ENCODE measurements at regions not wholly inside any gene's neighbourhood (a gene's known extent, or its start where the extent isn't known, plus 50 kb on each side); places are given as distances from the start of the nearest gene placed in this dataset.

DNA sequence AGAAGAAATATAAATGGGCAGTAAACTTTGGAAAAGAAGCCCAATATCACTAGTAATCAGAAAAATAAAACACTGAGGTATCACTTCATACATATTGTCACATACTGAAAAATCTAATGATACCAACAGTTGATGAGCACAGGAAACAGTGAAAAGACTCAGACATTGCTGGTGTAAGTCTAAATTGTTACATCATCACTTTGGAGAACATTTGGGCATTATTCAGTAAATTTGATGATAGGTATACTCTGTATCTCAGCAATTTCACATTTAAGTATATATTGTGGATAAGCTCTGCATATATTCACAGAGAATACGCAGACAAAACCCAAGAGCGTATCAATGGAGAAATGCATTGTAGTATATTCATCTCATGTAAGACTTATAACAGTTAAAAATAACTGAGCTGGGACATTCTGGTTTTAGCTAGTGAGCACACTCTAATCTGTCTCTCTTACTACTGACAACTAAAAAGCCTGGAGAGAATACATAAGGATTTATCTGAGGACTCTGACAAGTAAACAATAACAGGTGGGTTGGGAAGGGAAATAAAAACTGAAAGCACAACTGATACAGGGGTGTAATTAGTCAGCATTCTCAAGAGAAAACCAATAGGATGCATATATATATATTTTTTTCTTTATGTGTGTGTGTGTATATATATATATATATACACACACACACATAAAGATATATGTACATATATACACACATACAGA is 212.7 kb upstream of the JUN start:
- in situ Hi-C loops (cut with HindIII; ENCODE audit: low sequenced_read_pairs): no loop called here

DNA sequence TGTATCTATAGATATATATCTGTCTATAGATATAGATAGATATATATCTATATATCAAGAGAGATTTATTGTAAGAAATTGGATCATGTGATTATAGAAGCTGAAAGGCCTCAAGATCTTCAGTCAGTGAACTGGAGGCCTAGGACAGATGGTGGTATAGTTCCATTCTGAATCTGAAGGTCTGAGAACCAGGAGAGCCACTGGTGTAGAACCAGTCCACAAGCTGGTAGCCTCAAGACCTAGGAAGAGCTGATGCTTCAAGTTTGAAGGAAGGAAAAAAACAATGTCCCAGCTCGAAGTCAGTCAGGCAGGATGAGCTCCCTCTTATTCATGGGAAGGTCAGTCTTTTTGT is 213.2 kb upstream of the JUN start:
- in situ Hi-C loops (cut with HindIII; ENCODE audit: low sequenced_read_pairs): no loop called here

DNA sequence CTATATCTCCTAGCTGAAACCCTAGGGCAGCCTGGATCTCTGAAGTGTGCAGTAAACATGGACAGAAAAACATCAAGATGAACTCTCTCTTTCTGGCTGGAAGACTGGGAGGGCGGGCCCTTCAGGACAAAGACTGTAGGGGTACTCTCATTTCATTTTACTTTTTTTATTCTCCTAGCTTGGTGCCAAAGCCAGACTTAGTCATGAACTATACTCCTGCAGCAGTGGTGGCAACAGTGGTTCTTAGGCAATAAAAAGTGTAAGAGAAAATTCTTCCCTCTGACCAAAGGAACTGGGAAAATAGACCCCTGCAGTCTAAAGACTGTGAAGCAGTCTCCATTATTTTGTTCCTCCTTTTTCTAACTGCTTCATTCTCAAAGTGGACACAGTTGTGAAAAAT is 213.8 kb upstream of the JUN start:
- in situ Hi-C loops (cut with HindIII; ENCODE audit: low sequenced_read_pairs): no loop called here

DNA sequence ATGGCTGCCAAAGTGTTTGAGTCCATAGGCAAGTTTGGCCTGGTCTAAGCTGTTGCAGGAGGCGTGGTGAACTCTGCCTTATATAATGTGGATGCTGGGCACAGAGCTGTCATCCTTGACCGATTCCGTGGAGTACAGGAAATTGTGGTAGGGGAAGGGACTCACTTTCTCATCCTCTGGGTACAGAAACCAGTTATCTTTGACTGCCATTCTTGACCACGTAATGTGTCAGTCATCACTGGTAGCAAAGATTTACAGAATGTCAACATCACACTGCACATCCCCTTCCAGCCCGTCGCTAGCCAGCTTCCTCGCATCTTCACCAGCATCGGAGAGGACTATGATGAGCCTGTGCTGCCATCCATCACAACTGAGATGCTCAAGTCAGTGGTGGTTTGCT is 215.8 kb upstream of the JUN start:
- in situ Hi-C loops (cut with HindIII; ENCODE audit: low sequenced_read_pairs): no loop called here

DNA sequence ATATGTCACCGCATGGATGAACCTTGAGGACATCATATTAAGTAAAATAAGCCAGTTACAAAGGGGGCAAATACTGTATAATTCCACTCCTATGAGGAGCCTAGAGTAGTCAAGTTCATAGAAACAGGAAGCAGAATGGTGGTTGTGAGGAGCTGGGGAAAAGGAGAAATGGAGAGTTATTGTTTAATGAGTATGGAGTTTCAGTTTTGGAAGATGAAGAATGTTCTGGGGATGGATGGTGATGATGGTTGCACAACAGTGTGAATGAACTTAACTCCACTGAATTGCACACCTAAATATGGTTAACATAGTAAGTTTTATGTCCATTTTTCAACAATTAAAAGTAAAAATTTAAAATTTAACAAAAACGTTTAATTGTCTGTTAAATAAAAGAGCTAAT is 220.9 kb upstream of the JUN start:
- in situ Hi-C loops (cut with HindIII; ENCODE audit: low sequenced_read_pairs): no loop called here

DNA sequence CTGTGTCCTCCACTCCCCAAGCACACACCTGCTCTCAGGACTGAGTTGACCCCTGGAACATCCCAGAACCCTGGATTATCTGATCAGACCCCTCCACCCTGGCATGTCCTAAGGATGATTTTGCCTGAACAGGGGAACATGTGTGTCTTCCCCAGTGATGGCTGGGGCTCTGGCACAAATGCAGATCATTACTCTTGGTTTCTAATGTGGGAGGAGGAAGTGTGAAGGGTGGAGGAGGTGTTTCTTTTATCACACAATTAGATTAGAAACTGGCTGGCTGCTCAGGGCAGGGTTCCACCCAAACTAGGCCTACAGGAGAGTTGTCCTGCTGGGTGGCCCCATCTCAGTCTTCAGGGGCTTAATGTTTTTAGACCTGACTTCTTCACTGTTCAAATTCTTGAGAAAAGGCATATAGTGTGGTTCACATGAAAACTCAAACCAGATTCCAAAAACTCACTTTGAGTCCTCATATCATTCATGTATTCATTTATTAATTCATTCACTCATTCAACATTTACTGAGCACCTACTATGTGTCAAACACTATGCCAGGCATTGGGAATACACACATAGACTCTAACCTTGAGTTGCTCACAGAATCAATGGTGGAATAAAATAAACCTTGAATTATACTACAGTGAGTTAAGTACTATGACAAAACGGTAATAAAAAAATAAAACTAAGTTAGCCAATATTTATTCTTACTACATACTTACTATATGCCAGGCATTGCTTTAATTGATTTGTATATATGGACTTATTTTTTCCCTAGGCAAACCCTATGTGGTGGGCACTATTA is 221.8 kb upstream of the JUN start:
- in situ Hi-C loops (cut with HindIII; ENCODE audit: low sequenced_read_pairs): no loop called here

DNA sequence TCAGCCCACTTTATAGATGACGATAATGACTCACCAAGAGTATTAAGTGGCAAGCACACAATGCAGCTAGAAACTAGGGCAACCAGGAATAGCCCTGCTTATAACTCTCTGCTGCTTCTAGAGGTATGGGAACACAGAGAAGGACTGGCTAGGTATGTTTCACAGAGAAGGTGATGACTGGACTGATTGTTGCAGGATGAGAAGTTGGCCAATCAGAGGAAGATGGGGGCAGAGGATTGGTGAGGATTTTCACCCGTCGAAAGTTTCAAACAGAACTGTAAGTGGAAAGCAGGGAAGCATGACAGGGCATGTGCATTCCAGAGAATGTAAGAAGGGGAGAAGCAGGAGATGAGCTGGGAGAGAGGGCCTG is 222.4 kb upstream of the JUN start:
- in situ Hi-C loops (cut with HindIII; ENCODE audit: low sequenced_read_pairs): no loop called here

DNA sequence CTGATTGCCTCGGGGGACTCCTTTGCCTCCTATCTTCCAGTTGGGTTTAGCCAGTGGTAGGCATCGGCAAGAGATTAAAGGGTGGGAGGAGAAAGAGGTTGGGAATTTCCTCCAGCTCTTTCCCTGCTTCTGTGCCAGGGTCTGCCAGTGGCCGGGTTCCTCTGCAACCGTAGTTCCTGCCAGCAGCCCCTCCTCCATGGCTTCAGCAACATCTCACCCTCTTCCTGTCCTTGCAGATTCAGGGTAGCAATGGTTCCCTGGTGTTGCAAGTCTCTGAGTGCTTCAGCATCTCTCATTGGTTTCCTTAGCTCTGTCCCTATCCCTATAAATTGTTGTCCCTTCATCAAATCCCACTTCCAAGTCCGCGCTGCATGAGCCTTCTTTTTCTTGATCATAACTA is 223.1 kb upstream of the JUN start:
- in situ Hi-C loops (cut with HindIII; ENCODE audit: low sequenced_read_pairs): no loop called here

DNA sequence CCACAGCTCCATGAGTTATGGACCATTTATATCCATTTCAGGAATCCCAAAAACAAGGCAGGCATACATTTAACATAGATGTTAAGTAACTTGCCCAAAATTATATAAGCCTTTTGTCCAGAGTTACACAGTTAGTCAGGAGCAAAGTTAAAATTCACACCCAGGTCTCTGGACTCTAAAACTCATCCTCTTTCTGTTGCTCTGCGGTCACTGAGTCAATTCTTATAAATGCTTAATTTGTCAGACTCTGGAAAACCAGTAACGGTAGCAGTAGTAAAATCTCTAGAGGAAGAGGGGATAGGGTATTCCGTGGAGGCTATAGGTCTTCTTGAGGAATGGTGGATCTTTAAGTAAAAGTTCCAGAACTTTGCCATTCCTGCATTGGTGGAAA is 223.6 kb upstream of the JUN start:
- in situ Hi-C loops (cut with HindIII; ENCODE audit: low sequenced_read_pairs): no loop called here

DNA sequence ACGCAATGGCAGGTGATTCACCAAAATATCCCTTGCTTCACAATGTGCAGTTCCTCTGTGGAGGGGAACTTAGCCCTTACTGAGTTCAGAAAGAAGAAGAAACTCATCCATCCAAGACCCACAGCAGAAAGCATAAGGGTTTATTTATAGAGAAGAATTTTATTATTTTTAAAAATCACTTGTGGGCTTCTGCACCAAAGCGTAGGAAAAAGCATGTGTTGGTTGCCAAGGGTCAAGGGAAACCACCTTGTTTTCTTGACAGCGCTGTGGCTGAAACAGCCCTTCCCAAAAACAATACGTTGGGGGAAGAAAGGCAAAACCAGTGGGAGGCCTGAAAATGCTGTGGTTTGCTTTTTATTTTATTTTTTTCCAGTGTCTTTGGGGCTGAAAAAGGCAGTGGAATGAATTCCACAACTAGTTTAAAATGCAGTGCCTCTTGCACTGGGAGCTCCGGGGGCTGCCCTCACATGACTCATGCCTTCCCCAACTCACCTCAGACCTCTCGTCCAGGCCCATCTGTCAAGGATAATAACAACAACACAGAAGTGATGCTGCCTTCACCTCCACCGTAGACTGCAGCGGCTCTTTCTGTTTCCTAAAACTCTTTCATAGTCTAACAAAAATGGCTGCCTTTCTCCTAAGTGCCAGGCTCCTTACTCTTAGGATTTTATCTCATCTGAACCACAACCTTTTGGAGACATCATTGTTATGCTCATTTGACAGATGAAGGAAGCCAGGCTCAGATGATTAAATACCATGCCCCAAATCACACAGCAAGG is 224.2 kb upstream of the JUN start:
- in situ Hi-C loops (cut with HindIII; ENCODE audit: low sequenced_read_pairs): no loop called here

DNA sequence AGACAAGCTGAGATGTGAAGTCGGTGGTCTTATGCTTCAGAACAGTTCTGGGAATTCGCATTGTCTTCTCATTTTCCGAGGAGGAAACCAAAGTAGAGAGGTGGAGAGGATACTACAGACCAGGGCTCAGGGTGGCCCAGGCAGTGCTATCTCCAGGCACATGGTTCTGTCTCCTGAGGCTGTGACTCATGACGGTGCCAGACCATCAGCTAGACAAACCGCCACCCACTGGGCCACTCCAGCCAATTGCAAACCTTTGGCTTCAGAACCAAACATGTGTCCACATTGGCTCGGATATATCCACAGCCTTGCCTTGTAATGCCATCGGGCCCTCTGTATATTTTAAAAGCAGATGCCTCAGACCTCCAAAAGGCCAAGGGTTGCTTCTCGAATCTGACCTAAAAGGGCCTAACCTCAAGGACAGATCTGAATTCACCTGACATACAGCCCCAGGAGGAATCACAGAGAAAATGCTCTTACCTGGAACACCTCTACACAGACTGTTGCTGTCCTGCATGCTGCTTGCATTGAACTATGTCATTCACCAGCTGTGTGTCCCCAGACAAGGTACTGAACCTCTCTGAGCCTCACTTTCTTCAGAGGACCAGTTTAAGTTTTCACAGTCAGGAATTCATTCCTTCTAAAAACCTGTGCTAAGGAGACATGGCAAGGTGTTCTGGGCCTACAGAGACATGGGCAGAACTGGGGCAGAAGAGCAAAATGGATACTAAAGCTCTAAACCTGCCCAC is 224.9 kb upstream of the JUN start:
- in situ Hi-C loops (cut with HindIII; ENCODE audit: low sequenced_read_pairs): no loop called here

DNA sequence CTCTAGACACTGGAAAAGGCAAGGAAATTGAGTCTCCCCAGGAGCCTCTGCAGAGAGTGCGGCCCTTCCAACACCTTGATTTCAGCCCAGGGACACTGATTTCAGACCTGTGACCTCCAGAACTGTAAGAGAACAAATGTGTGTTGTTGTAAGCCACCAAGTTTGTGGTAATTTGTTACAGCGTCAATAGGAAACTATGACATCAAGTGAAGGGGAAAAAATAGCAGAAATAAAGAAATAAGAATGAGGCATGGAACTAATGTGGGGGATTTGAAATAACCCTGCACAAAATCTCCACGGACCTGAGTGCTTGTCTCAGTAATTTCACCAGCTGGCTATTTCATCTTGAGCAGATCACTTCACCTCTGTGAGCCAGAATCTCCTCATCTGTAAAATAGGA is 227.8 kb upstream of the JUN start:
- in situ Hi-C loops (cut with HindIII; ENCODE audit: low sequenced_read_pairs): no loop called here

DNA sequence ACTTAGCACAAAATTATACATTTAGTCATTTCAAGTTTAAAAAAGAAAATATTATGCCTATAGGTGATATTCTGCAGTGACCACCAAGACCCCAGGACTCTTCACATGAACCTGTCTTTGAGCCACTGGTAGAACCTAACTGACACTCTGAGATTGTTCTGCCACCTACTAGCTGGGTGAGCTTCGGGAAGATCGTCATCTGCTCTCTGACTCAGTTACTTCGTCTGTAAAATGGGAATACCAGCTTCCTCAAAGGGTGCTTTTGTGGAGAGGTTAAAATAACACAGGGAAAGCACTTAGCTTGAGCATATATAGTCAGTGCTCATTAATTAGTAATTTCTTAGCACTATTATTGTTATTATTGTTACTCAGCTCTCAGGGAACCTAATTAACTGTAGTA is 228.5 kb upstream of the JUN start:
- in situ Hi-C loops (cut with HindIII; ENCODE audit: low sequenced_read_pairs): no loop called here

DNA sequence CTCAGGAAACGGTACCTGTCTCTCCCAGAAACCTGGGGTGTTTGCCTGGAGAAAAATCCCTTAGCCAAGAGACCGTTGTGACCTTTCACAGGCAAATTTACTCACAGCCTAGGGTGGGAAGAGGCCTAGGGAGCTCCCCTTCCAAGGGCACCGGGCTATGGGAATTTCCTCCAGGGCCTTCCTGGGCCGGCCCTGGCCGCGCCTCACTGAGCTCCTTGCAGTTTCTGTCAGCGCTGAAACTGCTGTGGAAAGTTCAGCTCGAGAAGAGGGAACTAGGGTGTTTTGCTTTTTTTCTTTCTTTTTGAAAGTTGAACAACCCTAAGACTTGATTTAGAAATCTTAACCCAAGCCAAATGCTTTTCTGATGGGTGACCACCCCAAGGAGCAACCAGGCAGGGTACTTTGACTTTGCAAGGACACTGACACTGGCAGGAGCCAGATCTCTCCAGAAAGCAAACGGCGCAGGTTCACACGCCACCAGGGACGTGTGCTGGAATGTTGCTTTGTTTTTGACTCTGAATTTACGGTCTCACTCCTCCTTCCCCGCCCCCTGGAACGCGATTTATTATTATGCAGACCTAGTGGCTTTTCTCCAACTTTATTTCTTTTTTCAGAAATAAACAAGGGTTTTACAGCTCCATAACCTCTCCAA is 229.6 kb upstream of the JUN start:
- in situ Hi-C loops (cut with HindIII; ENCODE audit: low sequenced_read_pairs): no loop called here

DNA sequence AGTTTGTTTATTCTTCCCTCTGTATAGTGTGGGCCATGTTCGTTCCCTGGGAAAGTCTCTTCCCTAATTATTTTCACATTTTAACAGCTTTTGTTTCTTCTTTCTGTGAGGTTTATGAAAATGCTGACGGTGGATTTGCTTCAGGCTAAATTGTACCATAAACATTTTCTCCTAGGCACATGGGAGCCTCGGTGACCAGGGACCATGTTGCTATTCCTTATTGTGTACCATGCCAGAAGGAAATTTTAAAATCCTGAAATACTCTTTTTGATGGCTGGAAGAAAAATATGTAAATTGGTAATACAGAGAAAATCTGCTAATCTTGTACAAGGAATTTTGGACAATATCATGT is 230.1 kb upstream of the JUN start:
- in situ Hi-C loops (cut with HindIII; ENCODE audit: low sequenced_read_pairs): no loop called here

DNA sequence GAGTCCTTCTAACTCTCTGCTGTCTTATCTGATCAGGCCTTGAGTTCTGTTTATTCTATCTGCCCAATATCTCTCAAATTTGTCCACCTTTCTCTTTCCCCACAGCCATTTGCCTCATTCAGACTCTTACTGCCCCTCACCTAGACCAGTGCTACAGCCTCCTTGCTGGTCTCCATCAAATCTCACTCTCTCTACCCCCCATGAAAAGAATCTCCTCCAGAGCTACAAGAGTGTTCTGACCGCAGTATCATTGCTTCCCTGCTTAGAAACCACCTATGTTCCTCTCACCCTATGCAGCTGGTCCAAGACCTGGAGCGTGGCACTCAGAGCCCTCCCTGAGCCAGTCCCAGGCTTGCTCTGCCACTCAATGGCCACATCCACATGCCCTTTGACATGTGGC is 231.0 kb upstream of the JUN start:
- in situ Hi-C loops (cut with HindIII; ENCODE audit: low sequenced_read_pairs): no loop called here

DNA sequence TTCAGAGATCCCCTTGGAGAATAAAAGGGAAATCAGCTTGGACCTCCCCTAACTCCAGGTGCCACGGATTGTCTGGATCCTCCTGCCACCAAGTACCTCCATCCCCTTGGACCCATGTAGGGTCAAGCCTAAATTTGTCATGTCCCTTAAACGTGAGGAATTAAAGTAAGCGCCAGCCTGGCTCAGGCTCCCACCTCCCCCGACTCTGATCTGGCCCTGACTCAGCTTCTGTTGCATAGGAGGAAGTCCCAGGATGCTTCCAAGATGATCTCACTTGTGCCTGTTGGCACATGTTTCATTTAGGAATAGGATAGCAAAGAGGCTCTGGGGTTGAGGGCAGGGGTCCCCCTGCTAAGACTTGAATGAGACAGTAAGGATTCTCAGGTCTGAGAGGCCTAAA is 231.9 kb upstream of the JUN start:
- in situ Hi-C loops (cut with HindIII; ENCODE audit: low sequenced_read_pairs): no loop called here

DNA sequence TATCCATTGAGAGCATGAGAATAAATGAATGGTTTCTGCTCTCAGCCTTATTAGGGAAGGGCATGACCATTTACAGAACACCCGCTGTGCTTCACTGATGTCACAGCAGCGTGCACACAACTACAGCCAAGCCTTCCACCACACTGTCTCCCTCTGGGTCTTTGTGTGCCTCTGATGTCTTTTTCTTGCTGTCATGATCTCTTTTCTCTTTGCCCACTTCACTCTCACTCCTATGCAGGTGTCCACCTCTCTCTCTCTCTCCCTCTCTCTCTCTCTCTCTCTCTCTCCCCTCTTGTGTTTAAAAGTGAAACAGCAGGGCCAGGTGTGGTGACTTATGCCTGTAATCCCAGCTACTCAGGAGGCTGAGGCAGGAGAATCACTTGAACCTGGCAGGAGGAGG is 232.5 kb upstream of the JUN start:
- in situ Hi-C loops (cut with HindIII; ENCODE audit: low sequenced_read_pairs): no loop called here

DNA sequence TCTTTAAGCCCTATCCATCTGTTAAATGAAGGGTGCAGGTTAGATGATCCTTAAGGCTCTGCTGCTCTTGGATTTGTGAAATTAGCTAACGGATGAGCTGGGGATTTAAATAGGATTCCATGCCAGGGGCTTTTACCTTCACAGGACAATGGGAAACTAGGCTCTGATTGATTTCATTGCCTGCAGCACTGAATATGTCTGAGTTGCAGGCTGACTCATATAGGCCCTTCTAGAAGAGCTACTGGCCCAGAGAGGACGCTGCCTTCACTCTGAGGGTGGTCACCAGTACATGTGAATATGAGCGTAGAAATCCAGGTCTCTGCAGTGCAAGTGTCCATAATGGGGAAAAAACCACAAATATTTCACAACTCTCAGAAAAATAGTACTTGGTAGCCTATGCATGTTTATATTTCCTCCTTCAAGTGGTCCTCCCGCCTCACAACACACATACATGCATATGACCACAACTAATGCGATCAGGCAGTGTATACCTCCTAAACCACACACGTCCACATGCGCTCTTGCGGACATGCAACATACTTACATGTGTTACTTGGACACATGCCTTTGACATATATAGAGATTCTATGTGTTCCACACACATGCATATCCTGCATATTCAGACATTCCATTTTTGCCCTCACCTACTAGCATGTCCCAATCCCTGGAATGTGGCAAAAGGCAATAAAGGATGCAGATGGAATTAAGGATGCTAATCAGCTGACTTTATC is 233.8 kb upstream of the JUN start:
- in situ Hi-C loops (cut with HindIII; ENCODE audit: low sequenced_read_pairs): no loop called here

DNA sequence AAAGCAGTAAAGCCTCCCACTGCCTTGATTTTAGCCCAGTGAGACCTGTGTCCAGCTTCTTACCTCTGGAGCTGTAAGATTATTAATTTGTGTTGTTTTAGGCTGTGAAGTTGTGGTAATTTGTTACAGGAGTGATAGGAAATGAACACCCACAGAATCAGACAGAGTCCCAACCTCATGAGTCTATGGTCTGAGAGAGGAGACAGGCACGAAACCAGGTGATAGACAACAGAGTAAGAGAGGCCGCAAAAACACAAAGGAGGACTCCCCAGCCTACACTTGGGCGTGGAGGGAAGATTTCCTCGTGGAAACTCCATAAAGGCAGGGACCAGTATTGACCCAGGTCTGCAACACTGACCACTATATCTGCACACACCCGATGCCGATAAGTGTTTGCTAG is 234.6 kb upstream of the JUN start:
- in situ Hi-C loops (cut with HindIII; ENCODE audit: low sequenced_read_pairs): no loop called here

Measured in DLD1 (cell line).